DOHH2 (cell line): ENCODE measurements at regions not wholly inside any gene's neighbourhood (a gene's known extent, or its start where the extent isn't known, plus 50 kb on each side); places are given as distances from the start of the nearest gene placed in this dataset.

Experiments used
- CTCF ChIP-seq: fragments of 200-600 bp; sonication (generic); IDR thresholded peaks from one replicate; pipeline ENCODE4 v1.5.1; 2014; ENCODE audit warnings: antibody characterized with exemption, mild to moderate bottlenecking, low read depth, low read length; ENCODE audit not compliant: poor library complexity, severe bottlenecking
- EZH2phosphoT487 ChIP-seq: fragments of 200-600 bp; sonication (generic); IDR thresholded peaks from 2 replicates; pipeline ENCODE4 v1.6.1; 2017; ENCODE audit warnings: borderline replicate concordance, mild to moderate bottlenecking, antibody characterized with exemption, low read length, moderate library complexity, mixed read lengths

- TF ChIP-seq CTCF (no peak), EZH2phosphoT487 (no peak)
Measured at GRCh38 chr16:14378131-14378551, 251.9 kb downstream of the PARN start.
